ACHN (cell line): ENCODE measurements at regions not wholly inside any gene's neighbourhood (a gene's known extent, or its start where the extent isn't known, plus 50 kb on each side); places are given as distances from the start of the nearest gene placed in this dataset.
A peak's percentile ranks its signal among the peaks of the same experiment; 100 is the strongest.
"Not testable (repeated sequence)": the region's sequence is repeated elsewhere in the genome, so short reads cannot be mapped to it uniquely, and the experiment has no call there.

ENCODE experiments used
- DNase-seq: peaks from one replicate; pipeline ENCODE4 v3.0.0-alpha.2; 2015
- in situ Hi-C: cut with HindIII; loops from 2 replicates; pipeline ENCODE4 v1.10.0; 2017; ENCODE audit warnings: low sequenced_read_pairs, low pct_ligation_motif_present, low pct_unique_long_range_greater_than_20kb

GRCh38 chr19:14328406-14328805 is 52.8 kb upstream of the ADGRE5 start:
- in situ Hi-C loops: no loop called here

GRCh38 chr19:14327061-14327460 is 54.2 kb upstream of the ADGRE5 start:
- in situ Hi-C loops, DNase-seq: not testable (repeated sequence)

More at GRCh38 chr19:14328406-14328805, 52.8 kb upstream of the ADGRE5 start:
- no peak for DNase-seq

- in situ Hi-C loops: no loop called here
Observed at GRCh38 chr19:14325863-14326262, 55.4 kb upstream of the ADGRE5 start.

GRCh38 chr19:14325134-14325533 is 56.1 kb upstream of the ADGRE5 start:
- DNase-seq: no peak
- in situ Hi-C loops: no loop called here

More at GRCh38 chr19:14325863-14326262, 55.4 kb upstream of the ADGRE5 start:
- peak; percentile 32 for DNase-seq

DNA sequence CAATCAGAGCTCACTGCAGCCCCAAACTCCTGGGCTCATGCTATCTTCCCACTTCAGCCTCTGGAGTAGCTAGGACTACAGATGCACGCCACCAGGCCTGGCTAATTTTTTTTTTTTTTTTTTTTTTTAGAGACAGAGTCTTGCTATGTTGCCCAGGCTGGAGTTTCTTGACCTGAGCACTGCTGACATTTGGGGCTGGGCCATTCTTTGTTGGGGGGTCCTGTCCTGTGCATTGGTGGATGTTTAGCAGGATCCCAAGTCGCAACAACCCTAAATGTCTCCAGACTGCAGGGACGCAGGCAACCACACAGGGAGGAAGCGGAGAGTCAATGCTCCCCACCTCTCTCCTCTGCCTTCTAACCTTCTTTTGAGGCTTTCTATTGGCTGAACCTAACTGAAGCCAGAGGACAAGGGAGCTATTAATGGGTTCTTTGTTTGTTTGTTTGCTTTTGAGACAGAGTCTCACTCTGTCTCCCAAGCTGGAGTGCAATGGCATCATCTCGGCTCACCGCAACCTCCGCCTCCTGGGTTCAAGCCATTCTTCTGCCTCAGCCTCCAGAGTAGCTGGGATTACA is 58.3 kb upstream of the ADGRE5 start:
- DNase-seq: no peak
- in situ Hi-C loops: no loop called here

DNA sequence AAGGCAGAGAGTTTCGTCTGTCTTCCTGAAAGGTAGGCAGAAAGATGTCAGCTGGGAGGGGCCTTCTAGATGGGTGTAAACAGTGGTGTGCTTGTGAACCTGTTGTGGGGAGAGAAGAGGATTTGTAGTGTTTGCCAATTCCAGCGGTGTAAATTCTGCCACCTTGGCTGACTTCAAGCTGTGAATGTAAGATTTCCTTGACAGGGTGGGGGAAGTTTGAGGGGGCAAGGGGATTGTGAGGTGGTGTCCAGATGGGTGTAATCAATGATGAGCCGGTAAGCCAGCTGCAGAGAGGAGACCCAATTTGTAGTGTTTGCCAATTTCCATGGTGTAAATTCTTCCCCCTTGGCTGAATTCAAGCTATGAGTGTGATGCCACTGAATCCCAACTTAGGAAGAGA is 61.0 kb upstream of the ADGRE5 start:
- no peak for DNase-seq
- in situ Hi-C loops: no loop called here

DNA sequence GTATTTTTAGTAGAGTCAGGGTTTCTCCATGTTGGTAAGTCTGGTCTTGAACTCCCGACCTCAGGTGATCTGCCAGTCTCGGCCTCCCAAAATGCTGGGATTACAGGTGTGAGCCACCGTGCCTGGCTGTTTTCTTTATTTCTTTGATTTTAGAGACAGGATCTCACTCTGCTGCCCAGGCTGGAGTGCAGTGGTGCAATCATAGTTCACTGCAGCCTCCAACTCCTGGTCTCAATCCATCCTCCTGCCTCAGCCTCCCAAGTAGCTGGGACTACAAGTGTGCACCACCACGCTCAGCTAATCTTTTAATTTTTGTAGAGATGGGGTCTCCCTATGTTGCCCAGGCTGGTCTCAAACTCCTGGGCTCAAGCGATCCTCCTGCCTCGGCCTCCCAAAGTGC is 61.5 kb upstream of the ADGRE5 start:
- in situ Hi-C loops, DNase-seq: not testable (repeated sequence)

DNA sequence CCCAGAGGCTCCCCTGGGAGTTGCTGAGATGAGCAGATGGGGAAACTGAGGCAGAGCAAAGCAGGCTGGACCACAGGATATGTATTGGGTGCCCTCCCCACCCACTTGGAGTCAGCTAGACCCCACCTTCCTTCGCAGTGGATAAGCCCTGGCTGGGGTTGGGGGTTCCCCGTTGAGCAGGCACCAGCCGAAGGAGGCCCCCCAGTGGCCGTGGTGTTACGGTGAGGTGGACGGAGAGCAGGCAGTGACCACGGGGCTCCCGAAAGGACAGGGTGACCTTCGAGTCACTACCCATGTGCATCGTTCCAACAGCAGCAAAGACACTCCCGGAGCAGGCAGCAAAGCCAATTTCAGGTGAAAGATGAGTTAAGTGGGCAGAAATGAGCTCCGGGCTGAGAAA is 62.4 kb upstream of the ADGRE5 start:
- DNase-seq: peak; percentile 8
- in situ Hi-C loops: no loop called here

DNA sequence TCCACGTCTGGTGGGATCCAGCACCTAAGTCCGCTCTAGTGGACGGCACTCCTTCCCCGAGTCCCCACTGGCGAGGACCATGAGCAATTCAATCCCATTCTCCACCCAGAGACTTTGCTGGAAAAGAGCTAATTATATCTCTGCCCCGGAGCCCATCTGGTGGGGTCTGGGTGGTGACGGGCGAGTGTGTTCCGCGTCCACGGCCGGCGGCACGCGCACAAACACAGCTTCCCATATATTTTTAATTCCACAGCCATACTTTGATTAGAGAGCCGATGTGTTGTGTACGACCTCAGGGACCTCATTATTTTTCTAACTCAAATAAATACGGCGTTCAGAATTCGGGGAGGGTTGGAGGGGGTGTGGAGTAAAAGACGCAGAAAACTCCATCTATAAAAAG is 64.1 kb upstream of the ADGRE5 start:
- in situ Hi-C loops: no loop called here
- DNase-seq: no peak

GRCh38 chr19:14315433-14315832 is 65.8 kb upstream of the ADGRE5 start:
- in situ Hi-C loops: no loop called here
- no peak for DNase-seq

DNA sequence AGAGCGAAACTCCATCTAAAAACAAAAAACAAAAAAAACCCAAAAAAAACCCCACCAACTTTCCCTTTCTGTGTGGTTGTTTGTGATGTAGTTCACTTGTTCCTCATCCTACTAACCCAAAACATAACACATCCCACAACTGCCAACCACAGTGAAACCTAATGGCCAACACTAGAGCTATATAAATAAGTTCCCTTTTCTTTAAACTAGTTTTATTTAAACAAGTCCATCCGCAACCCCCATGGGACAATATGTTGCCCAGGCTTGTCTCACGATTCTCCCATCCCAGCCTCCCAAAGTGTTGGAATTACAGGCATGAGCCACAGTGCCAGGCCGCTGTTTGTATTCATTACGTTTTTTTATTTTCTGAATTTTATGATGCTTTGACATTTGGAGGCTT is 71.2 kb upstream of the ADGRE5 start:
- in situ Hi-C loops: no loop called here
- no peak for DNase-seq

DNA sequence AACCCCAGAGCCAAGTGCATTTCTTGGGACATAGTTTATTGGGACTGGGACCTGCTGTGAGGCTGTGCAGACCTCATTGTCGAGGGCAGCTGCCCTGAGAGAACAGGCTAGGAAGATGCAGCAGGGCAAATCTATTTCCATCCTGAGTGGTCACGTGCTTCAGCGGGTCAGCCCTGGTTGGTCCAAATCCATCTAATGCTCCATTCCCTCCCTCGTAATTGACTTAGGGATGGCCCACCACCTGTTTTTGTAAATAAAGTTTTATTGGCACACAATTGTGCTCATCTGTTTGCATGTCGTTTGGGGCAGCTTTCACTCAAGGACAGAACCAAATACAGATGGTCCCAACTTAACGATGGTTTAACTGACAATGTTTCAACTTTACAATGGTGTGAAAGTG is 75.5 kb upstream of the ADGRE5 start:
- in situ Hi-C loops: no loop called here
- DNase-seq: no peak

GRCh38 chr19:14301150-14301549 is 80.1 kb upstream of the ADGRE5 start:
- in situ Hi-C loops: no loop called here
- DNase-seq: no peak

DNA sequence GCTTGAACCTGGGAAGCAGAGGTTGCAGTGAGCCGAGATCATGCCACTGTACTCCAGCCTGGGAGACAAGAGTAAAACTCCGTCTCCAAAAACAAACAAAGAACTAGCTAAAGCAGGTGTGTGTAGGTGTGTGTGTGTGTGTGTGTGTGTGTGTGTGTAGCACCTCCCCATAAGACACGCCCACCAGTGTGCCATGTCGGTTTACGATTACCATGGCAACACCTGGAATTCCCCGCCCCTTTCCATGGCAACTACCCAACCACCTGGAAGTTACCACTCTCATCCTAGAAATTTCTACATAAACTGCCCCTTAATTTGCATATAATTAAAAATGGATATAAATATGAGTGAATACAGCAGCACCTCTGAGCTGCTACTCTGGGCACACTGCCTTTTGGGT is 80.9 kb upstream of the ADGRE5 start:
- in situ Hi-C loops: no loop called here
- DNase-seq: no peak

DNA sequence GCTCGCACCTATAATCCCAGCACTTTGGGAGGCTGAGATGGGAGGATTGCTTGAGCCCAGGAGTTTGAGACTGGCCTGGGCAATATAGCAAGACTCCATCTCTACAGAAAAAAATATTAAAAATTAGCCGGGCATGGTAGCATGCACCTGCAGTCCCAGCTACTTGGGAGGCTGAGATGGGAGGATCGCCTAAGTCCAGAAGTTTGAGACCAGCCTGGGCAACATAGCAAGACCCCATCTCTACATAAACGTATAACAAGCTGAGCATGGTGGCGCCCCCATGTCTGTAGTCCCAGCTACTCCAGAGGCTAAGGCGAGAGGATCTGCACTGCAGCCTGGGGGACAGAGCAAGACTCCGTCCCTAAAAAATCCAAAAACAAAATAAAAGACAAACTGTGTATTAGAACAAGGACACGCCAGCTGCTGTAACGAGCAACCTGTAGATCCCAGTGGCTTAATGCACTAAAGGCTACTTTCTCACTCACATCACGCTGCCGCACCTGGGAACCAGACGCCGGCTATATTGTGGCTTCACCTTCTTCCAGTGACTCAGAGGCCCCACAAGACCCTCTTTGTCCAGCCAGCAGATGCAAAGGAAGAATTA is 81.9 kb upstream of the ADGRE5 start:
- in situ Hi-C loops, DNase-seq: not testable (repeated sequence)

DNA sequence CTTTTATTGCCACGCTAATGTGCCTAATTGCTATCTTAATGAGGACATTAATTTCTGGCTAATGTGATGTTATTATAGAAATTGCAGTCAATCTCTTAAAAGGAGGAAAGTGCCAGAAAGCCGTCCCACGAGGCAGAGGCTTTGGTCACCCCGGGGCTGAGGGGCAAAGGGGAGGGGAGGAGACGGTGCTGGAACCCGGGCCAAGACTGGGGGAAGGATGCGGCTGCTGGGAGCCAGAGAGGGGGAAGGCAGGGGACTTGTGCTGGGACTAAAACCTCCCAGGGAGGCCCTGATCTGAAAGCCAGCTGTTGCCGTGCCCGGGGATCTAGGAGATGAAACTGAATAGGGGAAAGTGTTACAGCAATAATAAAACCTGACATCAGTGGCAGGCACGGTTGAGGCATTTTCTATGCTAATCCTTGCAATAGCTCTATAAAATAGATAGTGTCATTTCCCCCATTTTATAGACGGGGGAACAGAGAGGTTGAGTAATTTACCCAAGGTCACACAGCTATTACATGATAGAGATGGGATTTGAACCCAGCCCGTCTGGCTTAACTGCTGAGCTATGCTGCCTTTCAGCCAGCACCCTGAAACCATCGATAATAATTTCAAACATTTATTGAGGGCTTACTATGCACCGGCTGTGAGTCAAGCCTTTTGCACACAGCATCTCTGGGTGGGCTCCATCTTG is 83.2 kb upstream of the ADGRE5 start:
- in situ Hi-C loops, DNase-seq: not testable (repeated sequence)

DNA sequence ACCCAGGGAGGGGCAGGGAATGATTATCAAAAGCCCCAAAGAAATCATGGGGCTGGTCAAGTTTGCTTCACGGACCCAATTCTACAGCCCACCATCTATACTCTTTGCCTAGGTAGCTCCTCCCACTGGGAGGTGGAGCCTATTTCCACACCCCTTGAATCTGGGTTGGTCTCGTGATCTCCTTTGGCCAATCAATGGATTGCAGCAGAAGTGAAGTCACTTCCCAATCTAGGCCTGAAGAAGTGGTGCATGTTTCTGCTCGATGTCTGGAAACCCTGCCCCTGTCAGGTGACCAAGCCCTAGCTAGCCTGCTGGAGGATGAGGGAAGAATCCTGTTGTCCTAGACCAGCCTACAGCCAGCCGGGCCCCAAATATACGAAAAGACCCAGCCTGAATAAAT is 86.3 kb upstream of the ADGRE5 start:
- DNase-seq: peak; percentile 1
- in situ Hi-C loops: not testable (repeated sequence)

GRCh38 chr19:14293816-14294170 is 87.5 kb upstream of the ADGRE5 start:
- DNase-seq, in situ Hi-C loops: not testable (repeated sequence)

DNA sequence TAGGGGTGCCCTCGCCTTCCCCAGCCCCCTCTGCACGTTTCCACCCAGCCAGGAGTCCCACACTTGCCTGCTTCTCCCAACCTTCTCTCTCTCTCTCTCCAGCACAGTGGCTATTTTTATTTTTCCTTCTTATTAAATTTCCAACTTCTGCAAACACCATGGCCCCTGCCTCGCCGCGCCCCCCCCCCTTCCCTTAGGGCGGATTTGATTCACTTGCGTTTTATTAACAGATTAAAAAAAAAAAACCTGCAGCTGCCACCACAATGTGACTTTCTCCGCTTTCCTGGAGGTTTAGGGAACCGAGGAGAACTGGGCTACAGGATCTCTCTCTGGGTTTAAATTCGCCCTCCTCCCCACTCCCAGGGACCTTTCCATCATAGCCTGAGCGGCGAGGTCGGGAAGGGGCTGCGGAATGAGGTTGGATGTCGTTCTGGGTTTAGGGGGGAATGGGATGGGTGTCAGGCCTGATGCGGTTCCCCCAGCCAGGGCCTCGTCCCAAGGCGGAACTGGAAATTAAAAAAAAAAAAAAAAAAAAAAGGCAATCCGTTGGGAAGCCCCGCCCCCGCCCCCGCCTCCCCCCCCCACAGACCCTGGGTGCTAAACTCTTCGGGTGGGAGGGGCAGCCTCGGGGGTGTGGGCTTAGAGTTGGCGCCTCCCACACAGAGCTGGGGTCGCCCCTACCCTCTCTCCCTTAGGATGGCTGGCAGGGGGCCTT is 87.3 kb upstream of the ADGRL1 start:
- in situ Hi-C loops: not testable (repeated sequence)

More for the DNA sequence above, 87.3 kb upstream of the ADGRL1 start:
- DNase-seq: not testable (repeated sequence)
